H1 (cell line): ENCODE measurements at regions not wholly inside any gene's neighbourhood (a gene's known extent, or its start where the extent isn't known, plus 50 kb on each side); places are given as distances from the start of the nearest gene placed in this dataset.

Experiments
- CTCF ChIA-PET: fragments of 300-600 bp; sonication (Branson Sonifier 250); formaldehyde crosslinking; loops from one replicate; lab custom pipeline; 2021; ENCODE audit not compliant: partially characterized antibody; lab: Charles Lee
- POLR2A ChIA-PET: fragments of 300-600 bp; sonication (Branson Sonifier 250); formaldehyde crosslinking; loops from one replicate; lab custom pipeline; 2021; ENCODE audit warnings: inconsistent platforms; ENCODE audit not compliant: partially characterized antibody; lab: Charles Lee
- DNase-seq, 2 experiments: peaks; one replicate each; pipeline versions ENCODE4 v3.0.0 to v3.0.0-alpha.2; 2010 to 2022; ENCODE audit warnings: low spot score in 2 of 2, low read depth in 1 of 2, mixed read lengths in 1 of 2
- FAIRE-seq: peaks from 2 replicates; lab custom pipeline; 2011; peaks lifted over from hg19 to GRCh38; lab: Jason Lieb, UNC
- H2AFZ ChIP-seq: 2 replicates; pipeline ENCODE4 v1.8.1; 2012; ENCODE audit warnings: low read length, inconsistent platforms
- H2AK5ac ChIP-seq: 2 replicates; pipeline ENCODE4 v1.6.1; 2013; ENCODE audit warnings: low read depth, low read length
- H2BK120ac ChIP-seq: replicated peaks from 2 replicates; pipeline ENCODE3; 2013; ENCODE audit warnings: low read depth, low read length, inconsistent platforms
- H2BK12ac ChIP-seq: 2 replicates; pipeline ENCODE4 v1.6.1; 2013; ENCODE audit warnings: low read depth, low read length
- H2BK15ac ChIP-seq: 2 replicates; pipeline ENCODE4 v1.6.1; 2013; ENCODE audit warnings: low read length
- H2BK20ac ChIP-seq: 2 replicates; pipeline ENCODE4 v1.6.1; 2013; ENCODE audit warnings: low read length
- H2BK5ac ChIP-seq: 2 replicates; pipeline ENCODE4 v1.6.1; 2013; ENCODE audit warnings: low read depth, low read length
- H3K14ac ChIP-seq: 2 replicates; pipeline ENCODE4 v1.6.1; 2013; ENCODE audit warnings: inconsistent platforms; ENCODE audit not compliant: insufficient read length
- H3K18ac ChIP-seq: 2 replicates; pipeline ENCODE4 v1.6.1; 2013; ENCODE audit warnings: low read length; ENCODE audit errors: extremely low read depth
- H3K23ac ChIP-seq: 2 replicates; pipeline ENCODE4 v1.6.1; 2013; ENCODE audit warnings: inconsistent platforms; ENCODE audit not compliant: insufficient read length
- H3K23me2 ChIP-seq: 2 replicates; pipeline ENCODE4 v1.6.1; 2013; ENCODE audit warnings: low read depth, low read length
- H3K27ac ChIP-seq: 2 replicates; pipeline ENCODE4 v1.6.1; 2011; ENCODE audit warnings: low read depth, low read length, inconsistent platforms
- H3K27me3 ChIP-seq, 4 experiments: replicated peaks in 1 of 4; 1 replicate in 1 of 4; 2 replicates in 3 of 4; pipeline versions ENCODE4 v1.6.1 to v1.8.1; 2011 to 2013; ENCODE audit warnings: low read length in 3 of 4, mild to moderate bottlenecking in 3 of 4, inconsistent platforms in 2 of 4, mixed read lengths in 2 of 4, moderate library complexity in 1 of 4; ENCODE audit not compliant: control insufficient read depth in 3 of 4, insufficient read depth in 3 of 4; ENCODE audit errors: extremely low read depth in 1 of 4
- H3K36me3 ChIP-seq, 4 experiments: 2 replicates each; pipeline versions ENCODE4 v1.6.1 to v1.8.1; 2011 to 2013; ENCODE audit warnings: mild to moderate bottlenecking in 4 of 4, low read length in 3 of 4, moderate library complexity in 2 of 4, control low read depth in 1 of 4, inconsistent platforms in 1 of 4; ENCODE audit not compliant: insufficient read depth in 4 of 4, control insufficient read depth in 2 of 4
- H3K4ac ChIP-seq: replicated peaks from 2 replicates; pipeline ENCODE3; 2013; ENCODE audit warnings: low read length, low read depth, mixed read lengths, inconsistent platforms; ENCODE audit not compliant: insufficient read length
- H3K4me1 ChIP-seq, 4 experiments: replicated peaks in 1 of 4; 1 replicate in 1 of 4; 2 replicates in 3 of 4; pipeline versions ENCODE4 v1.6.1 to v1.8.1; 2011 to 2013; ENCODE audit warnings: low read length in 3 of 4, inconsistent platforms in 2 of 4, mixed read lengths in 1 of 4; ENCODE audit not compliant: insufficient read depth in 4 of 4, control insufficient read depth in 3 of 4
- H3K4me2 ChIP-seq, 2 experiments: 2 replicates each; pipeline versions ENCODE4 v1.6.1 to v1.8.1; 2011 to 2013; ENCODE audit warnings: low read depth in 2 of 2, low read length in 2 of 2, control low read depth in 1 of 2, inconsistent platforms in 1 of 2, mild to moderate bottlenecking in 1 of 2; ENCODE audit not compliant: insufficient read depth in 1 of 2
- H3K4me3 ChIP-seq, 4 experiments: fragments of 200-600, 300-600 bp in 1 of 4; sonication (generic), shearing (Covaris generic), sonication (Bioruptor Twin) in 1 of 4; 2 replicates each; pipeline versions ENCODE4 v1.5.1 to v1.8.1; 2011 to 2016; ENCODE audit warnings: low read length in 4 of 4, low read depth in 3 of 4, control low read depth in 2 of 4, inconsistent platforms in 2 of 4, mild to moderate bottlenecking in 2 of 4, mixed read lengths in 1 of 4, moderate library complexity in 1 of 4; ENCODE audit not compliant: insufficient read depth in 2 of 4; ENCODE audit errors: extremely low read depth in 1 of 4
- H3K56ac ChIP-seq: replicated peaks from 2 replicates; pipeline ENCODE3; 2013; ENCODE audit warnings: low read depth, mild to moderate bottlenecking, mixed read lengths, low read length, inconsistent platforms; ENCODE audit not compliant: insufficient read length
- H3K79me1 ChIP-seq: 2 replicates; pipeline ENCODE4 v1.6.1; 2013; ENCODE audit warnings: low read depth, low read length, control low read depth
- H3K79me2 ChIP-seq, 2 experiments: 2 replicates each; pipeline versions ENCODE4 v1.6.1 to v1.8.1; 2012 to 2013; ENCODE audit warnings: low read length in 2 of 2, mild to moderate bottlenecking in 2 of 2, inconsistent platforms in 1 of 2; ENCODE audit not compliant: insufficient read depth in 2 of 2, control insufficient read depth in 1 of 2
- H3K9ac ChIP-seq, 4 experiments: replicated peaks in 1 of 4; 1 replicate in 1 of 4; 2 replicates in 3 of 4; pipeline versions ENCODE4 v1.6.1 to v1.8.1; 2011 to 2013; ENCODE audit warnings: low read depth in 3 of 4, low read length in 3 of 4, control low read depth in 2 of 4, mild to moderate bottlenecking in 2 of 4, moderate library complexity in 2 of 4, inconsistent platforms in 1 of 4; ENCODE audit errors: extremely low read depth in 1 of 4
- H3K9me3 ChIP-seq, 2 experiments: 2 replicates each; pipeline versions ENCODE4 v1.6.1 to v1.8.1; 2012 to 2013; ENCODE audit warnings: mild to moderate bottlenecking in 2 of 2, moderate library complexity in 2 of 2, control low read depth in 1 of 2, inconsistent platforms in 1 of 2, low read depth in 1 of 2, low read length in 1 of 2, mixed read lengths in 1 of 2; ENCODE audit not compliant: insufficient read depth in 2 of 2
- H4K20me1 ChIP-seq, 2 experiments: replicated peaks in 1 of 2; 2 replicates each; pipeline versions ENCODE3 to v1.8.1; 2011 to 2013; ENCODE audit warnings: inconsistent platforms in 2 of 2, low read length in 2 of 2, mild to moderate bottlenecking in 1 of 2; ENCODE audit not compliant: insufficient read depth in 2 of 2, control insufficient read depth in 1 of 2
- H4K5ac ChIP-seq: 2 replicates; pipeline ENCODE4 v1.6.1; 2013; ENCODE audit warnings: low read length, low read depth, mixed read lengths, inconsistent platforms; ENCODE audit not compliant: insufficient read length
- H4K8ac ChIP-seq: 2 replicates; pipeline ENCODE4 v1.8.0; 2013; ENCODE audit warnings: mild to moderate bottlenecking, moderate library complexity, low read length, inconsistent platforms; ENCODE audit not compliant: insufficient read depth; ENCODE audit errors: extremely low read depth
- H4K91ac ChIP-seq: replicated peaks from 2 replicates; pipeline ENCODE3; 2013; ENCODE audit warnings: low read length, mixed read lengths, inconsistent platforms; ENCODE audit not compliant: insufficient read length
- CHD2 ChIP-seq: IDR thresholded peaks from 2 replicates; pipeline ENCODE4 v1.6.1; 2012; ENCODE audit warnings: low read length, improper control_type of control experiment
- SAP30 ChIP-seq: fragments of 300-600 bp; sonication (generic); IDR thresholded peaks from 2 replicates; pipeline ENCODE4 v1.7.1; 2012; ENCODE audit warnings: low read length, moderate library complexity, mild to moderate bottlenecking, inconsistent platforms; ENCODE audit not compliant: insufficient read depth, insufficient replicate concordance
- TBP ChIP-seq: IDR thresholded peaks from 2 replicates; pipeline ENCODE4 v1.6.1; 2011; ENCODE audit warnings: low read depth, low read length, improper control_type of control experiment
- YY1 ChIP-seq: IDR thresholded peaks from 2 replicates; pipeline ENCODE4 v1.6.1; 2011; ENCODE audit warnings: low read depth, mild to moderate bottlenecking, low read length
- ZNF274 ChIP-seq: IDR thresholded peaks from 2 replicates; pipeline ENCODE4 v1.7.0; 2012; ENCODE audit warnings: low read length, borderline replicate concordance; ENCODE audit errors: extremely low read depth
- WGBS, 2 experiments: shearing (Covaris generic) in 1 of 2; methylation state at CpG; one replicate each; pipeline versions ENCODE4 v1.1.6 to v1.1.7; 2013 to 2015; ENCODE audit warnings: low lambda C conversion rate in 2 of 2, mixed read lengths in 2 of 2, inconsistent platforms in 1 of 2, low coverage in 1 of 2, missing lambda C conversion rate in 1 of 2; ENCODE audit not compliant: insufficient replicate concordance in 2 of 2, insufficient coverage in 1 of 2, insufficient read length in 1 of 2; ENCODE audit errors: extremely low coverage in 1 of 2, missing lambda C conversion rate in 1 of 2; 5-methylcytosine and 5-hydroxymethylcytosine counted together

DNA sequence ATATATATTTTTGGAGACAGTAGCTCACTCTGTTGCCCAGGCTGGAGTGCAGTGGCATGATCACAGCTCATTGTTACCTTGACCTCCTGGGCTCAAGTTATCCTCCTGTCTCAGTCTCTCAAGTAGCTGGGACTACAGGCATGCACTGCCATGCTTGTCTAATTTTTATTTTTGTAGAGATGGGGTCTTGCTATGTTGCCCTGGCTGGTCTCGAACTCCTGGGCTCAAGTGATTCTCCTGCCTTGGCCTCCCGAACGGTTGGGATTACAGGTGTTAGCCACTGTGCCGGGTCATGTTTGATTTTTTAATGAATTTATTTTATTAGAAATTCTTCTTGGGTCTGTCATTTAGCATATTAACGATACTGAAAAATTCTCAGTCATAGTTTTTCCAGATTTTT, 70.5 kb downstream of the TMEM270 start:
- no peak overlapping the region for H3K14ac ChIP-seq
- no peak overlapping the region for H4K91ac ChIP-seq
- no peak overlapping the region for H3K4me3 ChIP-seq
- FAIRE-seq (no peak), DNase-seq (no peak)
- TF ChIP-seq TBP = no peak
- no peak for TF ChIP-seq YY1
- no peak for TF ChIP-seq SAP30
- no peak for TF ChIP-seq CHD2
- no peak for TF ChIP-seq ZNF274
- no peak overlapping the region for H3K18ac ChIP-seq
- no peaks in the 10 kb centered on the region for H3K36me3 ChIP-seq
- H3K4me2 ChIP-seq = no peak overlapping the region
- no peaks in the 10 kb centered on the region for H3K23me2 ChIP-seq
- no peak overlapping the region for H4K5ac ChIP-seq
- H3K9me3 ChIP-seq = no peaks in the 10 kb centered on the region
- H2BK5ac ChIP-seq = no peak overlapping the region
- no peak overlapping the region for H3K4ac ChIP-seq
- CTCF ChIA-PET = no interaction called here
- WGBS, 2 experiments = 93% methylated on average over 5 of the region's 5 CpGs; no CpG with 5 or more reads in 1 of the 2 experiments
- H3K9ac ChIP-seq = no peak overlapping the region
- H3K56ac ChIP-seq = no peak overlapping the region
- H3K27me3 ChIP-seq = no peaks in the 10 kb centered on the region
- H2BK120ac ChIP-seq = no peak overlapping the region
- no peaks in the 10 kb centered on the region for H4K20me1 ChIP-seq
- POLR2A ChIA-PET = no interaction called here
- no peak overlapping the region for H2BK15ac ChIP-seq
- H2AK5ac ChIP-seq = no peak overlapping the region
- no peak overlapping the region for H4K8ac ChIP-seq
- no peak overlapping the region for H2AFZ ChIP-seq
- H2BK12ac ChIP-seq = no peak overlapping the region
- no peak overlapping the region for H3K27ac ChIP-seq
- no peak overlapping the region for H3K23ac ChIP-seq
- H3K4me1 ChIP-seq = no peaks in the 10 kb centered on the region
- no peak overlapping the region for H2BK20ac ChIP-seq
- no peaks in the 10 kb centered on the region for H3K79me1 ChIP-seq
- no peaks in the 10 kb centered on the region for H3K79me2 ChIP-seq
